Lung (tissue), 11 donors: ENCODE measurements at regions not wholly inside any gene's neighbourhood (a gene's known extent, or its start where the extent isn't known, plus 50 kb on each side); places are given as distances from the start of the nearest gene placed in this dataset.

Source experiments
- ATAC-seq: fragments of 200-7000 bp; cut with Tn5 transposase; one replicate; pipeline ENCODE4 v1.9.1; 2020; ENCODE audit warnings: moderate number of reproducible peaks; ENCODE audit not compliant: insufficient read depth, low FRiP score
- DNase-seq, 3 donors: peaks; one replicate each; pipeline ENCODE4 v3.0.0-alpha.2; 2013 to 2017
- H3K27ac ChIP-seq, 2 donors: one replicate each; pipeline ENCODE4 v1.5.1; 2013; ENCODE audit warnings: mild to moderate bottlenecking in 2 of 2, moderate library complexity in 2 of 2, control low read depth in 1 of 2, inconsistent platforms in 1 of 2, low read depth in 1 of 2, low read length in 1 of 2
- H3K27me3 ChIP-seq, 3 donors: one replicate each; pipeline ENCODE4 v1.5.1; 2013; ENCODE audit warnings: low read length in 2 of 3; ENCODE audit not compliant: control insufficient read depth in 3 of 3, insufficient read depth in 3 of 3
- H3K36me3 ChIP-seq, 4 donors: one replicate each; pipeline ENCODE4 v1.5.1; 2013; ENCODE audit warnings: low read length in 4 of 4, mild to moderate bottlenecking in 1 of 4, moderate library complexity in 1 of 4; ENCODE audit not compliant: control insufficient read depth in 4 of 4, insufficient read depth in 4 of 4
- H3K4me1 ChIP-seq, 5 donors: one replicate each; pipeline ENCODE4 v1.5.1; 2013; ENCODE audit warnings: low read length in 5 of 5, mild to moderate bottlenecking in 2 of 5, moderate library complexity in 1 of 5; ENCODE audit not compliant: control insufficient read depth in 5 of 5, insufficient read depth in 5 of 5
- H3K4me3 ChIP-seq: one replicate; pipeline ENCODE4 v1.5.1; 2013; ENCODE audit warnings: mild to moderate bottlenecking, control low read depth, moderate library complexity
- H3K9ac ChIP-seq, 2 donors: one replicate each; pipeline ENCODE4 v1.5.1; 2013; ENCODE audit warnings: low read length in 2 of 2, control low read depth in 1 of 2; ENCODE audit not compliant: insufficient read depth in 1 of 2
- H3K9me3 ChIP-seq, 4 donors: one replicate each; pipeline ENCODE4 v1.5.1; 2013; ENCODE audit warnings: low read length in 3 of 4, mild to moderate bottlenecking in 1 of 4, moderate library complexity in 1 of 4; ENCODE audit not compliant: control insufficient read depth in 4 of 4, insufficient read depth in 3 of 4
- CTCF ChIP-seq: IDR thresholded peaks from 2 replicates; pipeline ENCODE4 v1.5.1; 2012; ENCODE audit warnings: mild to moderate bottlenecking; ENCODE audit errors: control extremely low read depth, extremely low read depth
- WGBS, 2 donors: extraction: QIAGEN DNeasy Blood & Tissue Kit; methylation state at CpG; one replicate each; pipeline ENCODE4 v1.1.7; 2013; 5-methylcytosine and 5-hydroxymethylcytosine counted together
- donor health status: control.
- donor health status: control.
- donor health status: Bipolar disorder and iron deficiency.
- donor health status: healthy.
- donor health status: DM: yes; HTN: yes; CAD: no.

- H3K4me3 ChIP-seq: no peak overlapping the region
- ATAC-seq: no peak
- H3K27ac ChIP-seq: no peak overlapping the region
- no peaks in the 10 kb centered on the region for H3K27me3 ChIP-seq
- no peak overlapping the region for H3K9ac ChIP-seq
- peaks cover 0 to 7% (median 5%) of the 10 kb centered on the region in 4 donors for H3K9me3 ChIP-seq
- H3K36me3 ChIP-seq: no peaks in the 10 kb centered on the region
- WGBS, 2 donors: 95 to 96% methylated on average over 5 of the region's 5 CpGs
- peaks cover 0 to 4% (median 0%) of the 10 kb centered on the region in 5 donors for H3K4me1 ChIP-seq
- no peak for TF ChIP-seq CTCF
- no peak for DNase-seq
Measured at GRCh38 chr13:40292108-40292507, 374.3 kb downstream of the FOXO1 start.

DNA sequence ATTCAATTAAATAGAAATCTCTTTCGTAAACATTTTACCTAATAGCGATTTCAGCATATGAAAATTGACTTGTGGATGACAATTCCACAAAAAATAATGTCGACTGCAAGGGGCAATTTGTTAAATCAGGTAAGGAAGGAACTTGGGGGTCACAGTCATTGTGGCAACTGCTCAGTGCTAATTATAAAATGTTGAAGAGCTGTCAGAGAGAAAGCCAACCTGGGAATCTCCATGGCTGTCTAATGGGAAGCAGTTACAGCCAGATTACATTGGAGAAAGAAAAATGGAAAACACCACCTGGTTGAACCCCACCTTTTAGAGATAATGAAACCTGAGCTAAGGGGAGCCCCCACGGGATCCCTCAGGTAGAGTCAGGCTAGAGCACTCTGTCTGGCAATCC, 373.9 kb downstream of the FOXO1 start:
- no peaks in the 10 kb centered on the region for H3K27me3 ChIP-seq
- 81 to 94% methylated on average over 4 of the region's 4 CpGs for WGBS, 2 donors
- no peak for TF ChIP-seq CTCF
- H3K36me3 ChIP-seq: no peaks in the 10 kb centered on the region
- ATAC-seq: no peak
- H3K27ac ChIP-seq: no peak overlapping the region
- peaks cover 0 to 7% (median 5%) of the 10 kb centered on the region in 4 donors for H3K9me3 ChIP-seq
- no peak overlapping the region for H3K4me3 ChIP-seq
- no peak for DNase-seq
- H3K9ac ChIP-seq: no peak overlapping the region
- H3K4me1 ChIP-seq: peaks cover 0 to 4% (median 0%) of the 10 kb centered on the region in 5 donors

GRCh38 chr13:40302351-40302750, 364.1 kb downstream of the FOXO1 start:
- H3K9me3 ChIP-seq: peaks cover 0 to 7% (median 0%) of the 10 kb centered on the region in 4 donors
- no peak overlapping the region for H3K4me3 ChIP-seq
- TF ChIP-seq CTCF: no peak
- no peaks in the 10 kb centered on the region for H3K36me3 ChIP-seq
- ATAC-seq (no peak), DNase-seq (no peak)
- no peak overlapping the region for H3K27ac ChIP-seq
- no peaks in the 10 kb centered on the region for H3K27me3 ChIP-seq
- H3K9ac ChIP-seq: no peak overlapping the region
- no peaks in the 10 kb centered on the region for H3K4me1 ChIP-seq

GRCh38 chr13:40304391-40304790, 362.1 kb downstream of the FOXO1 start:
- H3K4me1 ChIP-seq: no peaks in the 10 kb centered on the region
- no peak overlapping the region for H3K9ac ChIP-seq
- ATAC-seq (no peak), DNase-seq (no peak)
- H3K36me3 ChIP-seq: no peaks in the 10 kb centered on the region
- 89 to 94% methylated on average over 3 of the region's 3 CpGs for WGBS, 2 donors
- peaks cover 0 to 7% (median 0%) of the 10 kb centered on the region in 4 donors for H3K9me3 ChIP-seq
- TF ChIP-seq CTCF: no peak
- H3K27ac ChIP-seq: no peak overlapping the region
- H3K4me3 ChIP-seq: no peak overlapping the region
- H3K27me3 ChIP-seq: no peaks in the 10 kb centered on the region
